ENCODE measurements at regions not wholly inside any gene's neighbourhood (a gene's known extent, or its start where the extent isn't known, plus 50 kb on each side); places are given as distances from the start of the nearest gene placed in this dataset.

DNA sequence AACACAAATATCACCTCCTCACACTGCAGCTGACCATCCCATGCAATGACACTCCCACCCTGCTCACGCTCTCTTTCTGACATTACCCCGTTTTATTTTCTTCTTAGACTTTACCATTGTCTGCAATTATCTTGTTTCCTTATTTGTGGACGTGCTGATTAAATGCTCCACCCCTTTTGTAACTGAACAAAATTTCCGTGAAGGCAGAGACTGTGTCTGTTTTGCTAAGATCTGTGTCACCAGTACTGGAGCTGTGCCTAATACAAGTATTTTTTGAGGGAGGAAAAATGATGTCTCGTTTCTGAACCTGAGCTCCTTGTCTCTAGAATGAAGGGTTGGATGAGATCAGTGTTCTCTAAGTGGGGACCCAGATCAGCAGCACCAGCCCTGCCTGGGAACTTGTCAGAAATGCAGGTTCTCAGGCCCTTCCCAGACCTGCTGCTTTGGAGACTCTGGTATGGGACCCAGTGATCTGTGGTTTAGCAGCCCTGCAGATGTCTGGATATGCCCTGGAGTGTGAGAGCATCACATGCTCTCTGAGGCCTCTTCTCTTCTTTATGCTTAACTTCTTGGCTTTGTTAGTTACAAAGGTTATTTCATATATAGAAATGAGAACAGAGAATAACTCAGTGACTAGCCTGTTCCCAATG lies 181.7 kb upstream of the GAS1 start:
- no peaks in the 10 kb centered on the region for H4K20me1 ChIP-seq (ENCODE audit: insufficient read depth, low read length)
- no peak overlapping the region for H3K4me3 ChIP-seq (ENCODE audit: insufficient read depth, low read length)
- no peaks in the 10 kb centered on the region for H3K79me2 ChIP-seq (ENCODE audit: insufficient read depth, low read length)
- H3K4me1 ChIP-seq (ENCODE audit: insufficient read depth, low read length), result peaks cover 6% of the 10 kb centered on the region
- TF ChIP-seq, protein P1, sequence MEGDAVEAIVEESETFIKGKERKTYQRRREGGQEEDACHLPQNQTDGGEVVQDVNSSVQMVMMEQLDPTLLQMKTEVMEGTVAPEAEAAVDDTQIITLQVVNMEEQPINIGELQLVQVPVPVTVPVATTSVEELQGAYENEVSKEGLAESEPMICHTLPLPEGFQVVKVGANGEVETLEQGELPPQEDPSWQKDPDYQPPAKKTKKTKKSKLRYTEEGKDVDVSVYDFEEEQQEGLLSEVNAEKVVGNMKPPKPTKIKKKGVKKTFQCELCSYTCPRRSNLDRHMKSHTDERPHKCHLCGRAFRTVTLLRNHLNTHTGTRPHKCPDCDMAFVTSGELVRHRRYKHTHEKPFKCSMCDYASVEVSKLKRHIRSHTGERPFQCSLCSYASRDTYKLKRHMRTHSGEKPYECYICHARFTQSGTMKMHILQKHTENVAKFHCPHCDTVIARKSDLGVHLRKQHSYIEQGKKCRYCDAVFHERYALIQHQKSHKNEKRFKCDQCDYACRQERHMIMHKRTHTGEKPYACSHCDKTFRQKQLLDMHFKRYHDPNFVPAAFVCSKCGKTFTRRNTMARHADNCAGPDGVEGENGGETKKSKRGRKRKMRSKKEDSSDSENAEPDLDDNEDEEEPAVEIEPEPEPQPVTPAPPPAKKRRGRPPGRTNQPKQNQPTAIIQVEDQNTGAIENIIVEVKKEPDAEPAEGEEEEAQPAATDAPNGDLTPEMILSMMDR (IDR thresholded peaks at IDR 0.05; ENCODE audit: extremely low read depth, low read depth, low read length), result no peak
- H3K27ac ChIP-seq (ENCODE audit: low read depth, low read length), result no peak overlapping the region
- no peaks in the 10 kb centered on the region for H3K36me3 ChIP-seq (ENCODE audit: insufficient read depth, low read length)
- H2AFZ ChIP-seq (ENCODE audit: low read length), result peak overlapping the region; percentile 30
- no peaks in the 10 kb centered on the region for H3K9me3 ChIP-seq (ENCODE audit: low read depth, low read length)
- peak; percentile 64 for DNase-seq (ENCODE audit: insufficient read length, low spot score, missing footprints)
- H3K4me2 ChIP-seq (ENCODE audit: insufficient read depth, low read length), result no peak overlapping the region
- no peaks in the 10 kb centered on the region for H3K27me3 ChIP-seq (ENCODE audit: insufficient read depth, low read length)

DNA sequence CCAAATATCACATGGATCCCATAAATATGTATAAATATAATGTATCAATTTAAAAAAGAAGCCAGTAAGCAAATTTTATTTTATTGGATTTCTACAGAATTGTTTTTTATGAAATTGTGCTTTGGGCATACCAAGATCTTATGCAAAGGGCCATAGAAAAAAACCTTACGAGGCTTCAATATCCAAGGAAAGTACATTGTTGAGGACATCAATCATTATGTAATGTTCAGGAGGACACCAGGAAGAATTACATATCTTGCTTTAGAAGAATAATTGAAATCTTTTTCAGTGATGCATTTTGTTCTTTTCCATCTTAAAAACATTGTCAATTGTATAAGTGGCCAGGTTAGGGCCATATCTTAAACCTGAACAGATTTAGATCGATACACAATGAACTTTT lies 187.8 kb upstream of the GAS1 start:
- no peaks in the 10 kb centered on the region for H3K9me3 ChIP-seq (ENCODE audit: low read depth, low read length)
- H3K79me2 ChIP-seq (ENCODE audit: insufficient read depth, low read length), result no peaks in the 10 kb centered on the region
- no peaks in the 10 kb centered on the region for H3K27me3 ChIP-seq (ENCODE audit: insufficient read depth, low read length)
- TF ChIP-seq, protein P1 (IDR thresholded peaks at IDR 0.05; ENCODE audit: extremely low read depth, low read depth, low read length), result no peak
- no peak overlapping the region for H3K4me2 ChIP-seq (ENCODE audit: insufficient read depth, low read length)
- H4K20me1 ChIP-seq (ENCODE audit: insufficient read depth, low read length), result no peaks in the 10 kb centered on the region
- H3K27ac ChIP-seq (ENCODE audit: low read depth, low read length), result no peak overlapping the region
- H3K4me3 ChIP-seq (ENCODE audit: insufficient read depth, low read length), result no peak overlapping the region
- H3K4me1 ChIP-seq (ENCODE audit: insufficient read depth, low read length), result no peaks in the 10 kb centered on the region
- H2AFZ ChIP-seq (ENCODE audit: low read length), result no peak overlapping the region
- no peak for DNase-seq (ENCODE audit: insufficient read length, low spot score, missing footprints)
- H3K36me3 ChIP-seq (ENCODE audit: insufficient read depth, low read length), result no peaks in the 10 kb centered on the region

DNA sequence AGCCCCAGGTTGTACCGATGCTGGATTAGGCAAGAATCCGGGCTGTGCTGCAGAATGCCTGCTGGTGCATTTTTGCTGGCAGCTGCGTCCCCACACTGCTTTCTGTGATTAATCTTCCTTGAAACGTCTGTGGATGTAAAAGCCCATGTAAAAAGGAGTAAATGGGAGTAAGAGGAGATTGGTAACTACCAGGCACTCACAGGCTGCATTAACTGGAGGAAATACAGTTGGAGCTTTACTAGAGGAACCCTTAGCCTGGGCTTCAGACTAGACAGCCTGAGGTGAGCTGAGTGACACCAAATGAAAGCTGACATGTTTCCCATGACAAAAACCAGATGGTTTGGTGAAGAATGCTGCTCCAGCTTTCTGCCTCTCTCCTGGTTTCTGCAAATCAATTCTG lies 190.4 kb upstream of the GAS1 start:
- Histone ChIP-seq H3K9me3 (ENCODE audit: low read depth, low read length) (no peaks in the 10 kb centered on the region), H3K79me2 (ENCODE audit: insufficient read depth, low read length) (no peaks in the 10 kb centered on the region), H3K27me3 (ENCODE audit: insufficient read depth, low read length) (no peaks in the 10 kb centered on the region), H3K36me3 (ENCODE audit: insufficient read depth, low read length) (no peaks in the 10 kb centered on the region), H2AFZ (ENCODE audit: low read length) (no peak overlapping the region), H4K20me1 (ENCODE audit: insufficient read depth, low read length) (no peaks in the 10 kb centered on the region), H3K27ac (ENCODE audit: low read depth, low read length) (no peak overlapping the region), H3K4me1 (ENCODE audit: insufficient read depth, low read length) (peaks cover 8% of the 10 kb centered on the region), H3K4me2 (ENCODE audit: insufficient read depth, low read length) (no peak overlapping the region), H3K4me3 (ENCODE audit: insufficient read depth, low read length) (no peak overlapping the region)
- TF ChIP-seq, protein P1 (IDR thresholded peaks at IDR 0.05; ENCODE audit: extremely low read depth, low read depth, low read length), result no peak
- DNase-seq (ENCODE audit: insufficient read length, low spot score, missing footprints), result no peak

DNA sequence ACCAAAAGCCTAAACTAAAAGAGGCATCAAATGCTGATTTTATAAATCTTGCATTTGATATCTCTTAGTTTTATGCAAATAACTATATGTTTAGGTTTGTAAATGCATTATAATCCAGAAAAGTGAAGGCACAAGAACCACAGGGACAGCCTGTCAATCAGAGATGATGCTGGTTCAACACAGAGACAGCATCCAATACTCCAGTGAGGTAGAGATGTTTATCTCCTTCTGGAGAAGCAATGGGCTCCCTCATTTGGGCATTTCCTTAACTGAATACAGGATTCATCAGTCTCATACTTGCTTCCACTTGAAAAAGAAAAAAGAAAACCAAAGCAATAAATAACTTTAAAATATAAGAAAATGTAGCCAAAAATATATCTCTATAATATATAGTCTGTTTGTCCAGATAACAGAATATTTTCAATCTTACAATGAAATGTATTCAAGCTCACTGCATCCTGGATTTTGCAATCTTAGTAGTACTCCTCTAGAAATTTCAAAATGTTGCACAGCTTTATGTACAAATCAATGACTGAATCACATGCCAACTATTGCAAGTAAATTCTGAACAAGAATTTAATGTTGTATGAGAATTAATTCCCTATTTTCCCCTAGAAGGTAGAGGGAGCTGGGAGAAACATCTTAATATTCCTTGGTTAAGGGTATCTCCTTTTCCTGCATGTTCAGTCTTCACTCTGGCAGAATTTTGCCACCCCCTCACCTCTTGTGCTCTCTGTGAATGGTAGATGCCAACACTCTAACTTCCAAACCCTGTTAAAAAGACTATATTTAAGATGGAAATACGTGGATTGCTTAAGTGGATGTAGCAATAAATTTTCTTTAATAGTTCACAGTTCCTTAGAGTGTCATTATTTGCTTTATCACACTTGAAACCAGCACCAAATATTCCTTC lies 191.1 kb upstream of the GAS1 start:
- peaks cover 8% of the 10 kb centered on the region for H3K4me1 ChIP-seq (ENCODE audit: insufficient read depth, low read length)
- H3K4me2 ChIP-seq (ENCODE audit: insufficient read depth, low read length), result no peak overlapping the region
- no peaks in the 10 kb centered on the region for H3K79me2 ChIP-seq (ENCODE audit: insufficient read depth, low read length)
- H4K20me1 ChIP-seq (ENCODE audit: insufficient read depth, low read length), result no peaks in the 10 kb centered on the region
- no peaks in the 10 kb centered on the region for H3K9me3 ChIP-seq (ENCODE audit: low read depth, low read length)
- no peak overlapping the region for H3K27ac ChIP-seq (ENCODE audit: low read depth, low read length)
- no peaks in the 10 kb centered on the region for H3K36me3 ChIP-seq (ENCODE audit: insufficient read depth, low read length)
- H3K4me3 ChIP-seq (ENCODE audit: insufficient read depth, low read length), result no peak overlapping the region
- H2AFZ ChIP-seq (ENCODE audit: low read length), result no peak overlapping the region
- TF ChIP-seq, protein P1 (IDR thresholded peaks at IDR 0.05; ENCODE audit: extremely low read depth, low read depth, low read length), result no peak
- no peaks in the 10 kb centered on the region for H3K27me3 ChIP-seq (ENCODE audit: insufficient read depth, low read length)
- DNase-seq (ENCODE audit: insufficient read length, low spot score, missing footprints), result no peak

Measured in osteoblast (primary cell).